ENCODE measurements at regions not wholly inside any gene's neighbourhood (a gene's known extent, or its start where the extent isn't known, plus 50 kb on each side); places are given as distances from the start of the nearest gene placed in this dataset.
"Not testable (repeated sequence)": the region's sequence is repeated elsewhere in the genome, so short reads cannot be mapped to it uniquely, and the experiment has no call there.

GRCh38 chr9:115313545-115313944 is 195.6 kb upstream of the TNC start:
- no peak for DNase-seq

- DNase-seq, result no peak
These were observed 208.5 kb upstream of the TNC start for GRCh38 chr9:115326461-115326860.

DNA sequence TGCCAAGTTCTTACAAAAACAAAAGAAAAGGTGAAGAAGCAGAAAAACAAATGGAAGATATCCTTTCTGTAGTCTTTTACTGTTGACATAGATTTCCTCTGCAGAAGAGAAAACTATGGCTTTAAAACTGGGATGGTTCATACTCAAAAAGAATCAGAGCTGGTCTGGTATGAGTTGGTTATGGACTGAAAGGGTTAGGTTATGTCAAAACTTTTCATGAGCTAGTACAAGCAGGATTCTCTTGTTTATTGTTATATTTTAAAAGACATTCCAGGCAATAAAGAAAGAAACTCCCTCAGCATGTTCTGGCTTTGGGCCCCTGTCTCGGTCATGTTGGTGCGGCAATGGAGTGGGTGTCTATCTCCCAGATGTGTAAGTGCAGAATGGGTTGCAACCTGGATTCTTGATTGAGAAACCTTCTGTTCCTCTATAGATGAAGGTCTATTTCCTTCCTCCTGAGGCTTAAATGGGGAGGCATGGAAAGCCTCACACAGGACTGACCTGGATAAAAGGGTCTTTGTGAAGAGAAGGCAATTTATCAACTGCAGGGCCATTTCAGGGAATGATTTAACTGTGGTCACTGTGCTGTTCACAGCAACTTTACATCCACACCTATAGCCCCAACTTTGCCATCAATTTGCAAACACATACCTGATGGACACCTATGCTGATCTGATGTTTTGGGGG is 209.6 kb upstream of the TNC start:
- DNase-seq, result no peak

DNA sequence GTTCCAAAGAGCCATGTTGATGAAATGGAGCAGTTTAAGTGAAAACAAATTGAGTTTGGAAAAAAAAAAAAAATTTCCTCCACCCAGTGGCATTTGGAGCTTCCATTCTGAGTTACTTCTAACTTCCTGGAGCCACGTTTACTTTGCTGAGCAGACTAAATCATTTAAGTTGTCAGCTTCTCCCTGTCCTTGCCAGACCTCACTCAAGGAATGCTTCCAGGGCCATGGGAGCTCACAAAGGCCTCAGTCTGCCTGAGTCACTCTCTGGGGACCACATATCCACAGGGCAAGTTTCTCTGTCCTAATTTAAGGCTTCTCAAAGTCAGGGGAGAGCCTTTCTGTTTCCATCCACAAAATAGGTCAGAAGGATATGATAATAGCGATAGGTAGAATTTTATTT is 210.3 kb upstream of the TNC start:
- DNase-seq, result no peak

GRCh38 chr9:115328677-115329076 is 210.7 kb upstream of the TNC start:
- no peak for DNase-seq

DNA sequence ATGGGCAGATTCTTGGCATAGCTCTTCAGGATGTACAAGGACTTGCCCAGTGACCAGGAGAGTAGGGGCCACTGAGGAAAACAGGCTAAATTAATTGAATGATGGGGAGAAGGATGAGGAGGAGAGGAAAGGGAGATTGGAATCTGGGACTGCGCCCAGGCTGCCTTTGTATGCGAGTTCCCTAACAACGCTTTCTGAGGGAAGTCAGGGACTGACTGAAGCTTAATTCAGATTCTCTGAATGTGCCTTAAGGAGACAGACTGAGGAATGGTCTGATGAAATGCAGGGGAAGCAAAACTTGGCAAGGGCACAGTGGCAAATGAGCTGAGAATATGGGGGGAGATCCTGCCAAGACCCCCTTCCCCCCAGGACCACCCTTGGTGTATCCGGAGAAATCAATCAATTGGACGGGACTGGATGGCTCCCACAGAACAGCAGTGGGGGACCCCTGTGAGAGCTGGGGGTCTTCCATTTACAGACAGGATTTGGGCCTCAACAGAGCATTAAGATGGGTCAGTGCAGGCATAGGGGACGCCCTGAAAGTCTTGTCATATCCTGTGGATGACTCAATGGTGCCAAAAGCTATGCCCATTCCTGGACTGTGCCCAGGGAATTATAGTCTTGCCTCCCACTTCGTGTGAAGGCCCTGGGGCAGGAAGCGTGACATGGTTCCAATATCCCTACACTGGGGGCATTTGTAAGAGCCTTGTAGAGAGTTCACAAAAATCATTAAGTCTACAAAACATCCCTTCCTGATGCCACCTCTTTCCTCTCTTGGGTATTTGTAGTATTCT is 215.5 kb upstream of the TNC start:
- DNase-seq, result no peak

DNA sequence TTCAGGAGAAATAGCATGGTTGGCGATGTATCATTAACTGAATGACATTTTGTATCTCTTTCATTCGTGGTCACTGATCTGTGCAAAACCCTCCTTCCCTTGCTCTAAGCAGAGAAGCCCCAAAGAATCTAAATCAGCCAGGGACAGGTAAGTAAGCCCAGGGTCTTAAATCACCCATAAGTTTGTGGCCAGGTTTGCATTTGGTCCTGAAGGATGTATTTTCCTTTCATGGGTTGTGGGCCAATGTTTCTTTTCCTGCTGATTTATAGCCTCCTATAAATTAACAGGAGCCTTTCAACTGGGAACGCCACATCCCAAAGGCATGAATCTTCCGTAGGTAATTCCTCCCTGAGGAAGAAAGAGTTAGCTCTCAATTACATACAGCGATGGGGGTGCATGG is 217.5 kb upstream of the TNC start:
- no peak for DNase-seq

- no peak for DNase-seq
These were observed 222.4 kb upstream of the TNC start for GRCh38 chr9:115340314-115340713.

DNA sequence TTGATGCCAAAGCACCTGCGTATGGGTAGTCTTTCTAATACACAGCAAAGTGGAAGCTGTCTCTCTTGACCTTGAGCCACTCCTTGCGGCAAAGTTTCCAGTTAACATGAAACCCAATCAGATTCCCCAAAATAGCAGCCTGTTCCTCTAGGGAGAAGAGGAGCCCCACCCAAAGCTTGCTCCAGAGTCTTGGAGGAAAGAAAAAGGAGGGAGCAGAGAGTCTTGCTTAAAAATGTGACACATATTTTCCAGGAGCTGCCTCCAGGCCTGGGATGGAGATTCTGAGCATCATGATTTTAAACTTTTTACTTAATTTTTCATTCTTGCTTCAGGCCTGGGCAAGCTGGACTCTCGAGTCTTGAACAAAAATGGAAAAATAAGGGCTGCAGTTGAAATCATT is 223.5 kb upstream of the TNC start:
- DNase-seq, result no peak

GRCh38 chr9:115347776-115348175 is 229.8 kb upstream of the TNC start:
- not testable (repeated sequence) for DNase-seq

GRCh38 chr9:115348936-115349335 is 231.0 kb upstream of the TNC start:
- DNase-seq, result not testable (repeated sequence)

DNA sequence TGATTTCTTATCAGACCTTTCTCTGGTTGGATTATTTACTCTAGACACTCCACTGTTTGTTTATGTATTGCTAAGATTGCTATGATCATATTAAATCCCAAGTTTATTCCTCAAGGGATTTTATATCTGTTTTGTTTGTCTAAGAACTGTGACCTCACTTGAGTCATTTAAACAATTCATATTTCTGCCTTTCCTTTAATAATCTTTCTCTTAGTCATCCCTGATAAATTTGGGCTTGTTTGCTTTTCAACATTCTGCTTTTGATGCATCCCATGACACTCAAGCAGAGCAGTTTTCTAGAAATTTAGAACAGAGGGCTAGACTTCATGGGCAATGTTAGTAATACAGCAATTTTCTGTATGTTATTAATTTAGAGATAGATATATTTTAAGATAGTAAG is 231.6 kb upstream of the TNC start:
- DNase-seq, result no peak

DNA sequence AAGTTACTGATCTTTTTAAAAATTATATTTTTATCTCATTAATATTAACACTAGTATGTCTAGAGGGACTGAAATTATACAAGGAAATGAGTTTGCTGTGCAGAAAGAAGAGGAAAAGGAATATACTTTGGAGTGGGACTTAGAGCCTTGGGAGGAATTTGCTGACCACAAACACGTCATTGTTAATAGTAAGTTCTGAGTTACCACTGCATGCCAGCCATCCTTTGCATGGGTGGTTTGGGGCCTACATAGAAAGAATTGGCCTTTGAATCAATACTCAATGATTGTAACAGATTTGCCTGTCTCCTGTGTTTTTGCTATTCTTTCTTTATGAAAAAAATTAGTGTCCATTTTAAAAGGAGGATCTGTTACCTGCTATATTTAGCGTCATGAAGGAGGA is 232.6 kb upstream of the TNC start:
- DNase-seq, result no peak

GRCh38 chr9:115353681-115354080 is 235.7 kb upstream of the TNC start:
- DNase-seq, result no peak

GRCh38 chr9:115357821-115358220 is 239.9 kb upstream of the TNC start:
- DNase-seq, result no peak

GRCh38 chr9:115359017-115359780 is 241.2 kb upstream of the TNC start:
- no peak for DNase-seq

DNA sequence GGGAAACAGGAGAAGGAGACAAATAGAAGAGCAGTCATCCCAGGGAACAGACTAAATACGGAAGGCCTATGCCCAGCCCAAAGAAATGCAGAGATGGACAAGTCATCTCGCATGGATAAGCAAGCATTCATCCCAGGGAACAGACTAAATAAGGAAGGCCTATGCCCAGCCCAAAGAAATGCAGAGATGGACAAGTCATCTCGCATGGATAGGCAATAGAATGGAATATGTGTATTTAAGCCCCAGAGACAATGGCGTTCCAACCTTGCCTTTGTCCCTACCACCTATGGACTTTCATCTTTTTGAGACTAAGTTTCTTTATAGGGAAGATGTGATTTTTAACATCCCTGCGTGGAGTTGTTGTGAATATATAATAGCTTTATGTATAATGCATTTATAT is 242.2 kb upstream of the TNC start:
- DNase-seq, result no peak

- DNase-seq, result no peak
These were observed 244.1 kb upstream of the TNC start for GRCh38 chr9:115362101-115362500.

DNA sequence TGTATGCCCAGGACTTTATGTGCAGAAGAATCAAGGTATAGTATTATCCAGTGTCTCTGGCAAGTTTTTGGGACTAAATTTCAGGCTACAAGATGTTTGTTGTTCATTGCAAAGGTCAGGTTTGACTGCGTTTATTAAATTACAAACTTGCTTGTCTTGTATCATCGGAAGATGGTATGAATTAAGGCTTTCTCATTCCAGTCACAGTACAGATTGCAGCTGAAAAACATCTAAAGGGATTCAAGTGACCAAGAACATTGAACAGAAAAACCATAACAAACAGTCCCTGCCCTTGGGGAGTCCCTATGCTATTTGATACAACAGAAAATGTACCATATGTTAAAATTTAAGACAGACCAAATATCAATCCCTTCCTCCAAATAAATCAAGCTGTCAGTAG is 244.7 kb upstream of the TNC start:
- no peak for DNase-seq

DNA sequence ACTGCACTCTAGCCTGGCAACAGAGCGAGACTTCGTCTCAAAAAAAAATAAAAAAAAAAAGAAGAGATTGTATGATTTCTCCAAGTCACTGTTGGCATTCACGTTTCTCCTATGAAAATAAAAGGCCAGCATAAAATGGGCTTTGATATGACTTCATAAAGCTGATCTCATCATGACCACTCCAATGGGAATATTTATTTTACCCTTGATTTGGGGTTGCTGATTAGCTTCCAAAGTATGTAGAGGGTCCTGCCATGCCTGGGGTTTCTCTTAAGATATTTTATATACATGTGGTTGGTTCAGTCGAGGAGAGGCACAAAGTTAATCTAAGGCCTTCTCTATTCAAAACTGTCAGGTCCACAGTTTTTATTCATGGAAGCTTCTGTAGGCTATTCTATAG is 247.0 kb upstream of the TNC start:
- DNase-seq, result no peak

GRCh38 chr9:115367321-115367720 is 249.4 kb upstream of the TNC start:
- no peak for DNase-seq

DNA sequence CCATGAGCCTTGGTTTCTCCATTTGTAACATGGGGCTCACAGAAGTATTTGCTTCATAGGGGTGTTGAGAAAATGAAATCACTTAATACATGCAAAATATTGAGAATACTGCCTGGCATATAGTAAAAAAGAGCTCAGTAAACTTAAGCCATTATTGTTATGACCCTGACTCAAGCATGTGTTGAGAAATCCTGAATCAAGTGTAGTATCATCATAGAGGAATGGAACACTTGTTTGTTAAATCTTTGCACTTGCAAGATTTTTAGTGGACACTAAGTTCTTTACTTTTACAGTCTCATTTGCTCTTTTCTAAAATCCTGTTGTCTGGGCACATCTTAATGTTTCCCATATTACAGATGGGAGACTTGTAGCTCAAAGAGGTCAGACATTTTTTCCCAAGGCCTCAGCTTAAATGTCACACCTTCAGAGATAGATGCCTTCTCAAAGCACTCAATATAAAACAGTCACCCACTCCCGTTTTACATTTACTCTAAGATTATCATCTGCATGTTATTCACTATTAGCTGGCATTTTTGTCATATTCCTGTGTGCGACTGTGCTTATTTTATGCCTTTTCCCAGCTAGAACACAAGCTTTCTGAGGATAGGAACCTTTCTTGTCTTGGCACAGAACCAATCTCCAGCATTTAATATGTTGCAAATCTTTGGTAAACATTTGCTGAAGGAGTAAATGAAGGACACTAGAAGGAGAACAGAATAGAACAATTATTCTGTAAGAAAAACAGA is 250.0 kb upstream of the TNC start:
- no peak for DNase-seq

DNA sequence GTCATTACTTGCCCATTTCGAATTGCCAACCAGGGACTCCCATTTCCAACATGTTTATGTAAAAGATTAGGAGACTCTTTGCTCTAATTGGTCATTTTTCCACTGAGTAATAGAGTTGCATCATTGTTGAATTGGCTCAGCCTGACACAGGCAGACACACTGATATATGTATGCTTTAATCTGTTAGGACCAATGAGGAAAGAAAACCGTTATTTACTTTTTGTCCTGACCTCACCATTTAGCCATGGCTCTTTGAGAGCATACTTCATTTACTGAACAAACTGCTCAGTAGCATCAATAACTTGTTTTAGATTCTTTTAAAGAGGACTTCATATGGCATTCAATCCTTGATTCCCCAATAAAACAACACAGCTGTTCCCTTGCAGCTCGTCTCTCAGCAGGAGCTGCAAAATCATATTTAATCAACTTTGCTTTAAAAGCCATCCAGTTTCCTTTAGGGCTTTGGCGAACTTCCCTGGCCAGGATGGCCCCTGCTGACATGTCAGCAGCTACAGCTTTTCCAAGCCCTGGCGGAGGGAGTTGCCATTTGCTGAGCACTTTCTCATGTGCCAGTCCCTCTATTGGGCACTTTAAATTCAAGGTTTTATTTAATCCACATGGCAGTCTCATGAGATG is 251.5 kb upstream of the TNC start:
- no peak for DNase-seq

Data from hematopoietic multipotent progenitor cell treated with erythropoietin and hydrocortisone succinate and interleukin-3 and kit ligand, for 4 days (in vitro differentiated cells).